GM12878 (cell line): ENCODE measurements at regions not wholly inside any gene's neighbourhood (a gene's known extent, or its start where the extent isn't known, plus 50 kb on each side); places are given as distances from the start of the nearest gene placed in this dataset.

Experiments
- ASH2L ChIP-seq: fragments of 300-600, 200-600 bp; sonication (generic); IDR thresholded peaks from 2 replicates; pipeline ENCODE4 v1.6.1; 2017; ENCODE audit warnings: low read depth, mild to moderate bottlenecking, borderline replicate concordance
- BACH1 ChIP-seq: fragments of 450-650 bp; IDR thresholded peaks from 2 replicates; pipeline ENCODE4 v1.6.1; 2017; ENCODE audit warnings: mild to moderate bottlenecking, borderline replicate concordance
- BRCA1 ChIP-seq: IDR thresholded peaks from 2 replicates; pipeline ENCODE4 v1.6.1; 2011; ENCODE audit warnings: low read depth, low read length, improper control_type of control experiment
- CBFB ChIP-seq: IDR thresholded peaks from 2 replicates; pipeline ENCODE4 v1.6.1; 2016; ENCODE audit warnings: antibody characterized with exemption, low read depth
- CREM ChIP-seq: IDR thresholded peaks from 2 replicates; pipeline ENCODE4 v1.6.1; 2014; ENCODE audit warnings: antibody characterized with exemption, low read depth
- EED ChIP-seq: sonication (generic); IDR thresholded peaks from 2 replicates; pipeline ENCODE4 v1.6.1; 2016; ENCODE audit warnings: antibody characterized with exemption, low read depth
- EP300 ChIP-seq, 2 experiments: fragments of 150-350 bp in 1 of 2; IDR thresholded peaks; 2 replicates each; pipeline ENCODE4 v1.6.1; 2011 to 2012; ENCODE audit warnings: low read depth in 2 of 2, low read length in 2 of 2, borderline replicate concordance in 1 of 2, improper control_type of control experiment in 1 of 2, inconsistent platforms in 1 of 2; ENCODE audit not compliant: control insufficient read depth in 1 of 2
- ESRRA ChIP-seq: IDR thresholded peaks from 2 replicates; pipeline ENCODE4 v1.6.1; 2012; ENCODE audit warnings: mild to moderate bottlenecking, low read length, improper control_type of control experiment
- FOXK2 ChIP-seq: fragments of 450-650 bp; IDR thresholded peaks from 2 replicates; pipeline ENCODE4 v1.6.1; 2017; ENCODE audit warnings: mild to moderate bottlenecking, moderate library complexity
- HSF1 ChIP-seq: fragments of 150-350 bp; IDR thresholded peaks from 2 replicates; pipeline ENCODE4 v1.6.1; 2014; ENCODE audit warnings: mild to moderate bottlenecking, low read depth, low read length
- IRF5 ChIP-seq: fragments of 450-650 bp; IDR thresholded peaks from 2 replicates; pipeline ENCODE4 v1.6.1; 2017; ENCODE audit warnings: borderline replicate concordance
- KAT2A ChIP-seq: conservative IDR thresholded peaks from 2 replicates; pipeline ENCODE4 v1.6.1; 2011; ENCODE audit warnings: low read depth, low read length; ENCODE audit not compliant: control insufficient read depth
- MEF2B ChIP-seq: fragments of 450-650 bp; IDR thresholded peaks from 2 replicates; pipeline ENCODE4 v1.6.1; 2018; ENCODE audit warnings: mild to moderate bottlenecking, moderate library complexity; ENCODE audit not compliant: partially characterized antibody, poor library complexity, severe bottlenecking
- NFYA ChIP-seq: IDR thresholded peaks from 2 replicates; pipeline ENCODE4 v1.6.1; 2011; ENCODE audit warnings: low read depth, mild to moderate bottlenecking, low read length, improper control_type of control experiment, borderline replicate concordance
- SMAD1 ChIP-seq: fragments of 450-650 bp; IDR thresholded peaks from 2 replicates; pipeline ENCODE4 v1.6.1; 2018; ENCODE audit warnings: mild to moderate bottlenecking, low read depth; ENCODE audit not compliant: partially characterized antibody
- SREBF2 ChIP-seq: IDR thresholded peaks from 2 replicates; pipeline ENCODE4 v1.6.1; 2012; ENCODE audit warnings: mild to moderate bottlenecking, low read length
- TCF7 ChIP-seq: IDR thresholded peaks from 2 replicates; pipeline ENCODE4 v1.6.1; 2014; ENCODE audit warnings: antibody characterized with exemption, borderline replicate concordance
- YY1 ChIP-seq: IDR thresholded peaks from 2 replicates; pipeline ENCODE4 v1.6.1; 2011; ENCODE audit warnings: low read depth, mild to moderate bottlenecking, low read length
- ZNF687 ChIP-seq: fragments of 450-650 bp; IDR thresholded peaks from 2 replicates; pipeline ENCODE4 v1.6.1; 2017; ENCODE audit warnings: mild to moderate bottlenecking, moderate library complexity
- ZZZ3 ChIP-seq: IDR thresholded peaks from 2 replicates; pipeline ENCODE4 v1.6.1; 2011; ENCODE audit warnings: low read depth; ENCODE audit not compliant: control insufficient read depth, insufficient read length
- TF ChIP-seq, protein P1 (sequence below): fragments of 450-650 bp; IDR thresholded peaks from 2 replicates; pipeline ENCODE4 v1.6.1; 2017; ENCODE audit warnings: mild to moderate bottlenecking, low read depth, inconsistent platforms; ENCODE audit not compliant: poor library complexity, severe bottlenecking

DNA sequence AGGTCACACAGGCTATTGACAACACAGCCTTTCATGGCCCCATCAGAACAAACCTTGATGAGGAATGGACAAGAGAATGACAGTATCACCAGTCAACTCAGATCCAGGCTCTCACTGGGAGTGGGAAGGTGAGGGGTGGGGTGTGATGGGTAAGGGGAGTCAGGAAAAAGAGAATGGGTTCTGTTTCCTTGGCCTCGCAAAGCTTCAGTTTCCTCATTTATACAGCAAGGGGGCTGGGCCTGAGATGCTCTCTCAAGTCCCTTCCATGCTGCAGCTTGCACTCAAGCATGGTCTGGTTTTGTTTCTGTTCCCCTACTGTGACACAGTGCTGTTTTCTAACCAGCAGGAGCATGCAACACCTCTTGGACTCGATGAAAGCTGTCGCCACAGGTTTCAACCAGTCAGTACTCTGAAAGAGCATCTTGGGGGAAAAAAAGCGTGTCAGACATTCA, 65.7 kb upstream of the IL12A start (continued):
- TF ChIP-seq, protein P1, sequence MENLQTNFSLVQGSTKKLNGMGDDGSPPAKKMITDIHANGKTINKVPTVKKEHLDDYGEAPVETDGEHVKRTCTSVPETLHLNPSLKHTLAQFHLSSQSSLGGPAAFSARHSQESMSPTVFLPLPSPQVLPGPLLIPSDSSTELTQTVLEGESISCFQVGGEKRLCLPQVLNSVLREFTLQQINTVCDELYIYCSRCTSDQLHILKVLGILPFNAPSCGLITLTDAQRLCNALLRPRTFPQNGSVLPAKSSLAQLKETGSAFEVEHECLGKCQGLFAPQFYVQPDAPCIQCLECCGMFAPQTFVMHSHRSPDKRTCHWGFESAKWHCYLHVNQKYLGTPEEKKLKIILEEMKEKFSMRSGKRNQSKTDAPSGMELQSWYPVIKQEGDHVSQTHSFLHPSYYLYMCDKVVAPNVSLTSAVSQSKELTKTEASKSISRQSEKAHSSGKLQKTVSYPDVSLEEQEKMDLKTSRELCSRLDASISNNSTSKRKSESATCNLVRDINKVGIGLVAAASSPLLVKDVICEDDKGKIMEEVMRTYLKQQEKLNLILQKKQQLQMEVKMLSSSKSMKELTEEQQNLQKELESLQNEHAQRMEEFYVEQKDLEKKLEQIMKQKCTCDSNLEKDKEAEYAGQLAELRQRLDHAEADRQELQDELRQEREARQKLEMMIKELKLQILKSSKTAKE = peak; percentile 80
- TF ChIP-seq ESRRA (no peak), MEF2B (peak; percentile 59), IRF5 (no peak), BACH1 (no peak; the same call in 1 of the 2 replicates), HSF1 (no peak), ZZZ3 (no peak), BRCA1 (no peak), YY1 (no peak; the same call in 1 of the 2 replicates), ASH2L (no peak), EP300 (IDR thresholded peaks at IDR 0.05; ENCODE audit: borderline replicate concordance in 1 of 2, control insufficient read depth in 1 of 2, low read depth in 2 of 2, low read length in 2 of 2) (peak; percentile 75 to 83), KAT2A (no peak), ZNF687 (peak; percentile 86), EED (peak; percentile 67), CREM (peak; percentile 78), CBFB (no peak), NFYA (no peak), SMAD1 (no peak), FOXK2 (no peak), TCF7 (no peak), SREBF2 (no peak)
